Keratinocyte (primary cell): ENCODE measurements at regions not wholly inside any gene's neighbourhood (a gene's known extent, or its start where the extent isn't known, plus 50 kb on each side); places are given as distances from the start of the nearest gene placed in this dataset.

Experiments
- DNase-seq: peaks from one replicate; pipeline ENCODE4 v3.0.0-alpha.2; 2011; ENCODE audit warnings: low read depth, missing footprints, low spot score
- FAIRE-seq: peaks from 2 replicates; lab custom pipeline; 2011; peaks lifted over from hg19 to GRCh38; lab: Jason Lieb, UNC
- H2AFZ ChIP-seq: 2 replicates; pipeline ENCODE4 v1.6.0; 2012; ENCODE audit warnings: low read length, control low read depth, inconsistent platforms; ENCODE audit not compliant: control insufficient read depth
- H3K27ac ChIP-seq: 2 replicates; pipeline ENCODE4 v1.5.1; 2011; ENCODE audit warnings: low read length; ENCODE audit not compliant: control insufficient read depth, insufficient read depth
- H3K27me3 ChIP-seq: 3 replicates; pipeline ENCODE4 v1.6.0; 2011; ENCODE audit warnings: low read length; ENCODE audit not compliant: control insufficient read depth, insufficient read depth; ENCODE audit errors: extremely low read depth
- H3K36me3 ChIP-seq, 2 experiments: 2 replicates in 1 of 2; 3 replicates in 1 of 2; pipeline ENCODE4 v1.5.1; 2011; ENCODE audit warnings: low read length in 2 of 2, mild to moderate bottlenecking in 1 of 2; ENCODE audit not compliant: control insufficient read depth in 2 of 2, insufficient read depth in 2 of 2; ENCODE audit errors: extremely low read depth in 1 of 2
- H3K4me1 ChIP-seq: 3 replicates; pipeline ENCODE4 v1.5.1; 2011; ENCODE audit warnings: low read length; ENCODE audit not compliant: control insufficient read depth, insufficient read depth; ENCODE audit errors: extremely low read depth
- H3K4me2 ChIP-seq: 3 replicates; pipeline ENCODE4 v1.6.0; 2011; ENCODE audit warnings: low read depth, low read length; ENCODE audit not compliant: control insufficient read depth, insufficient read depth; ENCODE audit errors: extremely low read depth
- H3K4me3 ChIP-seq, 3 experiments: fragments of 200-600 bp in 1 of 3; sonication (generic) in 1 of 3; 2 replicates in 2 of 3; 3 replicates in 1 of 3; pipeline ENCODE4 v1.5.1; 2011 to 2016; ENCODE audit warnings: low read length in 3 of 3, mild to moderate bottlenecking in 3 of 3, control low read depth in 2 of 3, inconsistent platforms in 1 of 3, low read depth in 1 of 3, mixed read lengths in 1 of 3, mixed run types in 1 of 3, moderate library complexity in 1 of 3; ENCODE audit not compliant: control insufficient read depth in 2 of 3, insufficient read depth in 2 of 3; ENCODE audit errors: extremely low read depth in 1 of 3
- H3K79me2 ChIP-seq: 2 replicates; pipeline ENCODE4 v1.6.0; 2012; ENCODE audit warnings: low read length; ENCODE audit not compliant: control insufficient read depth, insufficient read depth
- H3K9ac ChIP-seq: 3 replicates; pipeline ENCODE4 v1.6.0; 2011; ENCODE audit warnings: low read length; ENCODE audit not compliant: control insufficient read depth, insufficient read depth; ENCODE audit errors: extremely low read depth
- H3K9me1 ChIP-seq: 3 replicates; pipeline ENCODE4 v1.6.0; 2011; ENCODE audit warnings: low read length; ENCODE audit not compliant: control insufficient read depth, insufficient read depth; ENCODE audit errors: extremely low read depth
- H3K9me3 ChIP-seq: 2 replicates; pipeline ENCODE4 v1.5.1; 2012; ENCODE audit warnings: low read depth, low read length; ENCODE audit not compliant: control insufficient read depth
- H4K20me1 ChIP-seq: 3 replicates; pipeline ENCODE4 v1.6.0; 2011; ENCODE audit warnings: low read length; ENCODE audit not compliant: control insufficient read depth, insufficient read depth; ENCODE audit errors: extremely low read depth
- CTCF ChIP-seq, 3 experiments: IDR thresholded peaks in 1 of 3; conservative IDR thresholded peaks in 1 of 3; optimal IDR thresholded peaks in 1 of 3; 2 replicates in 2 of 3; 3 replicates in 1 of 3; pipeline versions ENCODE3 to v1.5.1; 2011; ENCODE audit warnings: low read length in 3 of 3, mild to moderate bottlenecking in 3 of 3, moderate library complexity in 2 of 3, control low read depth in 1 of 3, inconsistent platforms in 1 of 3; ENCODE audit not compliant: insufficient read depth in 2 of 3; ENCODE audit errors: extremely low read depth in 1 of 3
- EZH2 ChIP-seq: IDR thresholded peaks from one replicate; pipeline ENCODE4 v1.6.1; 2012; ENCODE audit warnings: inconsistent platforms, mild to moderate bottlenecking, low read length, moderate library complexity
- dilution Hi-C: fragments of 300-500 bp; cut with MboI; formaldehyde crosslinking; loops from one replicate; pipeline ENCODE4 v1.7.0; 2020; ENCODE audit warnings: low sequenced_read_pairs; ENCODE audit not compliant: extremely low pct_ligation_motif_present

DNA sequence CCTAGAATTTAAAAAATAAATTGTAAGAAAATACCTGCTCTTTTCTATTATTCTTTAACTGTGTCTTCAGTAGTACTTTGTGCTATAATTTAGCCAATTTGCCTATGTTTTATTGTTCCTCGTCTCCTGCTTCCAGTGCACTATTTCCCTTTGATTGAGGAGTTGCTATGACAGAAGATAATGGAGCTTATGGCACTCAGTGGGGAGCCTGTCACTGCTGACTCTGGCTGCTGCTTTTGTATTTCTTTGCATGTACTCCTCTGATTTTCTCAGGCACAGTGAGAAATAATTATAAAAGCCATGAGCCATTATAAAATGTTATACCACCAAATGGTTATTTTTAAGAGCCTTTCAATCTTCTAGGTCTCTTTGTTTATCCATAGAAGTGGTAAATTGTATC lies 1310.8 kb upstream of the SLC39A10 start:
- no peaks in the 10 kb centered on the region for H3K4me1 ChIP-seq
- no peak overlapping the region for H3K27ac ChIP-seq
- H4K20me1 ChIP-seq: no peaks in the 10 kb centered on the region
- dilution Hi-C loops: no loop called here
- no peak overlapping the region for H3K9ac ChIP-seq
- DNase-seq (no peak), FAIRE-seq (no peak)
- H3K36me3 ChIP-seq: no peaks in the 10 kb centered on the region
- H3K4me3 ChIP-seq: no peak overlapping the region
- H3K9me3 ChIP-seq: no peaks in the 10 kb centered on the region
- H3K4me2 ChIP-seq: no peak overlapping the region
- TF ChIP-seq CTCF (optimal IDR thresholded peaks at IDR 0.05 in 1 of 3, IDR thresholded peaks at IDR 0.05 in 1 of 3, conservative IDR thresholded peaks at IDR 0.05 in 1 of 3; ENCODE audit: extremely low read depth in 1 of 3, insufficient read depth in 2 of 3, low read length in 3 of 3) (no peak), EZH2 (no peak)
- H2AFZ ChIP-seq: no peak overlapping the region
- H3K9me1 ChIP-seq: no peaks in the 10 kb centered on the region
- no peaks in the 10 kb centered on the region for H3K27me3 ChIP-seq
- H3K79me2 ChIP-seq: no peaks in the 10 kb centered on the region

DNA sequence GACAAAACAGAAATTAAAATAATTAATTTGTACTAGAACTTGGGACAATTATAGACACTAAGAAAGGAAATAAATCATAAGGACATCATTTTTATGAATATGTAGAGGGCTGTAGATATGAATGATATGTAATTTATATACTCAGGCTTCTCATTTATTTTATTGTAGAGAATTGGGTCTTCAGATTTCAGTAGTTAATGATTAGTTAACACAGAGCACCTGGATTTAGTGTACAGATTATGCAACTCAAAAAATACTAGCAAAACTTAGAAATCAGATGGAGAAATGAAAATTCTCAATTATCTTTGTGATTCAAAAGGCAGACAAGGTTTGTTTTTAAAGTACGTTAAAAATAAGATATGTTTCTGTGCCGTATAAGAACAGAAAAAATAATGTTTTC lies 1311.7 kb upstream of the SLC39A10 start:
- Histone ChIP-seq H3K27me3 (no peaks in the 10 kb centered on the region), H3K4me2 (no peak overlapping the region), H2AFZ (no peak overlapping the region), H3K9me3 (no peaks in the 10 kb centered on the region), H3K36me3 (no peaks in the 10 kb centered on the region), H3K27ac (no peak overlapping the region), H3K9me1 (no peaks in the 10 kb centered on the region), H3K4me3 (no peak overlapping the region), H3K9ac (no peak overlapping the region), H3K79me2 (no peaks in the 10 kb centered on the region), H3K4me1 (no peaks in the 10 kb centered on the region), H4K20me1 (no peaks in the 10 kb centered on the region)
- dilution Hi-C loops: no loop called here
- FAIRE-seq (no peak), DNase-seq (no peak)
- no peak for TF ChIP-seq EZH2
- TF ChIP-seq CTCF (optimal IDR thresholded peaks at IDR 0.05 in 1 of 3, IDR thresholded peaks at IDR 0.05 in 1 of 3, conservative IDR thresholded peaks at IDR 0.05 in 1 of 3; ENCODE audit: extremely low read depth in 1 of 3, insufficient read depth in 2 of 3, low read length in 3 of 3): no peak
